Astrocyte (in vitro differentiated cells and primary cell): ENCODE measurements at regions not wholly inside any gene's neighbourhood (a gene's known extent, or its start where the extent isn't known, plus 50 kb on each side); places are given as distances from the start of the nearest gene placed in this dataset.

Source experiments
- DNase-seq: peaks from one replicate; pipeline ENCODE4 v3.0.0-alpha.2; 2010; ENCODE audit warnings: low read depth
- FAIRE-seq: peaks from 2 replicates; lab custom pipeline; 2011; peaks lifted over from hg19 to GRCh38; lab: Jason Lieb, UNC
- H2AFZ ChIP-seq: 2 replicates; pipeline ENCODE4 v1.6.0; 2012; ENCODE audit warnings: low read depth, low read length, inconsistent platforms
- H3K27ac ChIP-seq: 2 replicates; pipeline ENCODE4 v1.5.1; 2011; ENCODE audit warnings: low read depth, low read length, inconsistent platforms
- H3K27me3 ChIP-seq: 2 replicates; pipeline ENCODE4 v1.6.0; 2011; ENCODE audit warnings: low read length, inconsistent platforms; ENCODE audit not compliant: insufficient read depth
- H3K36me3 ChIP-seq: 2 replicates; pipeline ENCODE4 v1.5.1; 2011; ENCODE audit warnings: low read length, inconsistent platforms; ENCODE audit not compliant: insufficient read depth
- H3K4me1 ChIP-seq: 2 replicates; pipeline ENCODE4 v1.5.1; 2011; ENCODE audit warnings: low read length, inconsistent platforms; ENCODE audit not compliant: insufficient read depth
- H3K4me2 ChIP-seq: 2 replicates; pipeline ENCODE4 v1.6.0; 2012; ENCODE audit warnings: low read length, inconsistent platforms
- H3K4me3 ChIP-seq: 2 replicates; pipeline ENCODE4 v1.5.1; 2011; ENCODE audit warnings: low read depth, mild to moderate bottlenecking, low read length, inconsistent platforms; ENCODE audit not compliant: insufficient read depth
- H3K79me2 ChIP-seq: 2 replicates; pipeline ENCODE4 v1.6.0; 2012; ENCODE audit warnings: mild to moderate bottlenecking, low read length, inconsistent platforms; ENCODE audit not compliant: insufficient read depth
- H3K9ac ChIP-seq: 2 replicates; pipeline ENCODE4 v1.6.0; 2012; ENCODE audit warnings: mild to moderate bottlenecking, low read length, inconsistent platforms
- H3K9me3 ChIP-seq: 2 replicates; pipeline ENCODE4 v1.5.1; 2012; ENCODE audit warnings: low read depth, mild to moderate bottlenecking, low read length, inconsistent platforms; ENCODE audit not compliant: insufficient read depth
- H4K20me1 ChIP-seq: 2 replicates; pipeline ENCODE4 v1.6.0; 2012; ENCODE audit warnings: low read length, inconsistent platforms; ENCODE audit not compliant: insufficient read depth
- H3K27ac Mint-ChIP-seq: one replicate; pipeline ENCODE4 v1.8.0; 2021; ENCODE audit warnings: mild to moderate bottlenecking, mixed read lengths; ENCODE audit not compliant: unreplicated experiment
- H3K27me3 Mint-ChIP-seq: one replicate; pipeline ENCODE4 v1.8.0; 2021; ENCODE audit warnings: low read depth, mixed read lengths; ENCODE audit not compliant: unreplicated experiment
- H3K36me3 Mint-ChIP-seq: one replicate; pipeline ENCODE4 v1.8.0; 2021; ENCODE audit warnings: low read depth, mixed read lengths; ENCODE audit not compliant: unreplicated experiment
- H3K4me1 Mint-ChIP-seq: one replicate; pipeline ENCODE4 v1.8.0; 2021; ENCODE audit warnings: low read depth, mixed read lengths; ENCODE audit not compliant: unreplicated experiment
- H3K4me3 Mint-ChIP-seq: one replicate; pipeline ENCODE4 v1.8.0; 2021; ENCODE audit warnings: mild to moderate bottlenecking, moderate library complexity, mixed read lengths; ENCODE audit not compliant: unreplicated experiment
- H3K9me3 Mint-ChIP-seq: one replicate; pipeline ENCODE4 v1.8.0; 2021; ENCODE audit warnings: mild to moderate bottlenecking, mixed read lengths; ENCODE audit not compliant: unreplicated experiment
- CTCF ChIP-seq: IDR thresholded peaks from 2 replicates; pipeline ENCODE4 v1.5.1; 2011; ENCODE audit warnings: low read depth, mild to moderate bottlenecking, inconsistent platforms, low read length, moderate library complexity; ENCODE audit not compliant: insufficient read depth
- EZH2 ChIP-seq: IDR thresholded peaks from 2 replicates; pipeline ENCODE4 v1.6.1; 2012; ENCODE audit warnings: mild to moderate bottlenecking, low read length, inconsistent platforms; ENCODE audit not compliant: insufficient read depth

DNA sequence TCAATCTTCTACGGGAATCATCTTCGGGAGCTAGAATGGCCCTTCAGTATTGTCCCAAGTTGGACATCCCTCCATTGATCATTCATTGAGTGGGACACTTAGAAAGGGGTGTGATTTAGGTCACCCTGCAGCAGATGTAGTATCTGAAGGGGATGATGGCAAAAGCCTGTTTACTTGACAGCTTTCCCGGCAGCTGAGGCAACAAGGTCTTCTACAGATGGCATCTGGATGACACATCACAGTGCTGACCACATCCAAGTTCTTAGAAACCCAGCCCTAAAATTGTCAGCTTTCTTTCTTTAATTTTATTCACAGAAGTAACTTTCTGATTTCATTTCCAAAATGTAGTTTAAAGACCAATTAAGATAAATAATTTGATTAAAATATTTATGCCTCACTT, 150.3 kb downstream of the AMY1C start:
- Histone ChIP-seq H3K27ac (no peak overlapping the region), H3K9ac (no peak overlapping the region), H3K4me3 (no peak overlapping the region), H3K27me3 (no peaks in the 10 kb centered on the region), H4K20me1 (no peaks in the 10 kb centered on the region), H3K4me2 (no peak overlapping the region), H3K79me2 (no peaks in the 10 kb centered on the region), H3K36me3 (no peaks in the 10 kb centered on the region), H3K4me1 (no peaks in the 10 kb centered on the region), H3K9me3 (no peaks in the 10 kb centered on the region), H2AFZ (no peak overlapping the region)
- no peaks in the 10 kb centered on the region for H3K4me1 Mint-ChIP-seq
- no peaks in the 10 kb centered on the region for H3K27me3 Mint-ChIP-seq
- DNase-seq (no peak), FAIRE-seq (no peak)
- no peaks in the 10 kb centered on the region for H3K36me3 Mint-ChIP-seq
- no peak overlapping the region for H3K27ac Mint-ChIP-seq
- TF ChIP-seq CTCF (no peak), EZH2 (no peak)
- no peak overlapping the region for H3K4me3 Mint-ChIP-seq
- no peaks in the 10 kb centered on the region for H3K9me3 Mint-ChIP-seq

GRCh38 chr1:103901072-103901471, 151.4 kb downstream of the AMY1C start:
- H3K27ac Mint-ChIP-seq, result no peak overlapping the region
- Histone ChIP-seq H3K36me3 (no peaks in the 10 kb centered on the region), H3K4me2 (no peak overlapping the region), H3K27me3 (no peaks in the 10 kb centered on the region), H3K9ac (no peak overlapping the region), H3K9me3 (no peaks in the 10 kb centered on the region), H3K27ac (no peak overlapping the region), H2AFZ (no peak overlapping the region), H4K20me1 (no peaks in the 10 kb centered on the region), H3K79me2 (no peaks in the 10 kb centered on the region), H3K4me1 (no peaks in the 10 kb centered on the region), H3K4me3 (no peak overlapping the region)
- FAIRE-seq (no peak), DNase-seq (no peak)
- no peak overlapping the region for H3K4me3 Mint-ChIP-seq
- no peaks in the 10 kb centered on the region for H3K9me3 Mint-ChIP-seq
- TF ChIP-seq EZH2, result no peak
- TF ChIP-seq CTCF, result no peak
- no peaks in the 10 kb centered on the region for H3K36me3 Mint-ChIP-seq
- H3K4me1 Mint-ChIP-seq, result no peaks in the 10 kb centered on the region
- H3K27me3 Mint-ChIP-seq, result no peaks in the 10 kb centered on the region

GRCh38 chr1:103905363-103905762, 155.7 kb downstream of the AMY1C start:
- no peaks in the 10 kb centered on the region for H3K36me3 Mint-ChIP-seq
- H4K20me1 ChIP-seq, result no peaks in the 10 kb centered on the region
- TF ChIP-seq CTCF, result no peak
- no peaks in the 10 kb centered on the region for H3K79me2 ChIP-seq
- H3K9me3 Mint-ChIP-seq, result no peaks in the 10 kb centered on the region
- no peaks in the 10 kb centered on the region for H3K36me3 ChIP-seq
- no peaks in the 10 kb centered on the region for H3K4me1 ChIP-seq
- no peaks in the 10 kb centered on the region for H3K27me3 ChIP-seq
- no peak overlapping the region for H3K4me3 ChIP-seq
- H3K27ac ChIP-seq, result no peak overlapping the region
- no peaks in the 10 kb centered on the region for H3K27me3 Mint-ChIP-seq
- no peak overlapping the region for H3K27ac Mint-ChIP-seq
- H3K4me3 Mint-ChIP-seq, result no peak overlapping the region
- no peak overlapping the region for H3K4me2 ChIP-seq
- no peak for FAIRE-seq
- H2AFZ ChIP-seq, result no peak overlapping the region
- H3K9me3 ChIP-seq, result no peaks in the 10 kb centered on the region
- no peaks in the 10 kb centered on the region for H3K4me1 Mint-ChIP-seq
- no peak for DNase-seq
- H3K9ac ChIP-seq, result no peak overlapping the region
